Trophoblast cell (in vitro differentiated cells and primary cell): ENCODE measurements at regions not wholly inside any gene's neighbourhood (a gene's known extent, or its start where the extent isn't known, plus 50 kb on each side); places are given as distances from the start of the nearest gene placed in this dataset.

Source experiments
- DNase-seq, 2 donors: peaks; one replicate each; pipeline ENCODE4 v3.0.0-alpha.2; 2016
- H2AFZ ChIP-seq: 2 replicates; pipeline ENCODE4 v1.6.1; 2013; ENCODE audit warnings: low read length, moderate library complexity, mild to moderate bottlenecking; ENCODE audit not compliant: insufficient read depth, poor library complexity
- H2AK5ac ChIP-seq: 2 replicates; pipeline ENCODE4 v1.6.1; 2013; ENCODE audit warnings: mild to moderate bottlenecking, low read length
- H2BK120ac ChIP-seq: 2 replicates; pipeline ENCODE4 v1.6.1; 2013; ENCODE audit warnings: low read length, mild to moderate bottlenecking, moderate library complexity; ENCODE audit not compliant: insufficient read depth, poor library complexity
- H2BK12ac ChIP-seq: 2 replicates; pipeline ENCODE4 v1.6.1; 2013; ENCODE audit warnings: mild to moderate bottlenecking, low read length, moderate library complexity
- H2BK5ac ChIP-seq: 2 replicates; pipeline ENCODE4 v1.6.1; 2013; ENCODE audit warnings: low read length, low read depth, moderate library complexity, mild to moderate bottlenecking; ENCODE audit not compliant: poor library complexity
- H3K14ac ChIP-seq: 2 replicates; pipeline ENCODE4 v1.6.1; 2013; ENCODE audit warnings: mild to moderate bottlenecking, low read length
- H3K18ac ChIP-seq: 2 replicates; pipeline ENCODE4 v1.6.1; 2013; ENCODE audit warnings: mild to moderate bottlenecking, low read length
- H3K23ac ChIP-seq: 2 replicates; pipeline ENCODE4 v1.6.1; 2013; ENCODE audit warnings: low read length
- H3K27ac ChIP-seq: 2 replicates; pipeline ENCODE4 v1.5.1; 2013; ENCODE audit warnings: low read depth, mild to moderate bottlenecking, inconsistent platforms, low read length, moderate library complexity
- H3K27me3 ChIP-seq: 2 replicates; pipeline ENCODE4 v1.6.1; 2013; ENCODE audit warnings: inconsistent platforms, mild to moderate bottlenecking, low read length, moderate library complexity; ENCODE audit not compliant: insufficient read depth
- H3K36me3 ChIP-seq, 2 experiments: 1 replicate in 1 of 2; 2 replicates in 1 of 2; pipeline ENCODE4 v1.6.1; 2013; ENCODE audit warnings: low read length in 2 of 2, mild to moderate bottlenecking in 2 of 2, moderate library complexity in 1 of 2; ENCODE audit not compliant: insufficient read depth in 2 of 2, control insufficient read depth in 1 of 2
- H3K4ac ChIP-seq: 2 replicates; pipeline ENCODE4 v1.6.1; 2013; ENCODE audit warnings: low read depth, mild to moderate bottlenecking, low read length, moderate library complexity
- H3K4me1 ChIP-seq, 2 experiments: 1 replicate in 1 of 2; 2 replicates in 1 of 2; pipeline ENCODE4 v1.6.1; 2013; ENCODE audit warnings: low read length in 2 of 2, mild to moderate bottlenecking in 2 of 2, moderate library complexity in 1 of 2; ENCODE audit not compliant: insufficient read depth in 2 of 2, control insufficient read depth in 1 of 2
- H3K4me2 ChIP-seq: 2 replicates; pipeline ENCODE4 v1.6.1; 2013; ENCODE audit warnings: inconsistent platforms, mild to moderate bottlenecking, low read length, moderate library complexity
- H3K4me3 ChIP-seq: 2 replicates; pipeline ENCODE4 v1.5.1; 2013; ENCODE audit warnings: mild to moderate bottlenecking, low read depth, low read length, inconsistent platforms
- H3K79me1 ChIP-seq: one replicate; pipeline ENCODE4 v1.6.1; 2013; ENCODE audit warnings: low read length
- H3K79me2 ChIP-seq: 2 replicates; pipeline ENCODE4 v1.6.1; 2013; ENCODE audit warnings: low read length, mild to moderate bottlenecking; ENCODE audit not compliant: control insufficient read depth, insufficient read depth, poor library complexity
- H3K9ac ChIP-seq: 2 replicates; pipeline ENCODE4 v1.6.1; 2013; ENCODE audit warnings: mild to moderate bottlenecking, low read length
- H3K9me3 ChIP-seq: 2 replicates; pipeline ENCODE4 v1.6.1; 2013; ENCODE audit warnings: low read depth, mild to moderate bottlenecking, control low read depth, inconsistent platforms, low read length; ENCODE audit not compliant: insufficient read depth
- H4K12ac ChIP-seq: 2 replicates; pipeline ENCODE4 v1.6.1; 2013; ENCODE audit warnings: low read depth, mild to moderate bottlenecking, low read length, moderate library complexity
- H4K8ac ChIP-seq: 2 replicates; pipeline ENCODE4 v1.6.1; 2013; ENCODE audit warnings: low read depth, mild to moderate bottlenecking, low read length, moderate library complexity
- H4K91ac ChIP-seq: one replicate; pipeline ENCODE4 v1.6.1; 2013; ENCODE audit warnings: low read depth, mild to moderate bottlenecking, low read length, moderate library complexity
- WGBS: extraction: QIAGEN DNeasy Blood & Tissue Kit; methylation state at CpG from one replicate; pipeline ENCODE4 v1.1.7; 2013; ENCODE audit warnings: missing lambda C conversion rate; ENCODE audit not compliant: insufficient read length, insufficient coverage; ENCODE audit errors: extremely low coverage; 5-methylcytosine and 5-hydroxymethylcytosine counted together

DNA sequence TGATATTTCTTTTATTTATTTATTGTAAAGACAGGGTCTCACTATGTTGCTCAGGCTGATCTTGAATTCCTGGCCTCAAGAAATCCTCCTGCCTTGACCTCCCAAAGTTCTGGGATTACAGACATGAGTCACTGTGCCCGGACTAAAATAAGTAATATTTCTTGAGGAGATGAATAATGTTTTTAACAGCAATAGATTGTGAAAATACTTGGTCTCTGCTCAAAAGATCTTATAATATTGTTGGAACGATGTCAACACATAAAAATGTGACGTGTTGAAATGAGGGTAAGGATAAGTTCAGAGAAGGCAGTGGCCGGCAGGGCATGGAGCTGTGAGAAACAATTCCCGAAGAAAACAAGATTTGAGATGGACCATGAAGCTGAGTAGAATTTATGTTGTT lies 178.7 kb downstream of the GJA1 start:
- no peaks in the 10 kb centered on the region for H3K27me3 ChIP-seq
- no peak overlapping the region for H2BK5ac ChIP-seq
- no peak overlapping the region for H3K9ac ChIP-seq
- no peak overlapping the region for H3K4ac ChIP-seq
- no peaks in the 10 kb centered on the region for H3K4me1 ChIP-seq
- no peak overlapping the region for H3K14ac ChIP-seq
- H3K9me3 ChIP-seq: no peaks in the 10 kb centered on the region
- no peak overlapping the region for H3K4me3 ChIP-seq
- no peaks in the 10 kb centered on the region for H3K79me1 ChIP-seq
- H3K79me2 ChIP-seq: no peaks in the 10 kb centered on the region
- H3K4me2 ChIP-seq: no peak overlapping the region
- H4K91ac ChIP-seq: no peak overlapping the region
- DNase-seq: peak in 1 of 2 donors; percentile 70
- H2BK120ac ChIP-seq: no peak overlapping the region
- H2BK12ac ChIP-seq: no peak overlapping the region
- WGBS: no CpG with 5 or more reads among the region's 5 CpGs
- no peak overlapping the region for H4K8ac ChIP-seq
- no peak overlapping the region for H3K27ac ChIP-seq
- H3K36me3 ChIP-seq: no peaks in the 10 kb centered on the region
- no peak overlapping the region for H2AK5ac ChIP-seq
- H3K23ac ChIP-seq: no peak overlapping the region
- no peak overlapping the region for H2AFZ ChIP-seq
- no peak overlapping the region for H4K12ac ChIP-seq
- no peak overlapping the region for H3K18ac ChIP-seq

- no CpG with 5 or more reads among the region's 3 CpGs for WGBS
- no peak overlapping the region for H3K4ac ChIP-seq
- no peak overlapping the region for H2AK5ac ChIP-seq
- H3K9me3 ChIP-seq: no peaks in the 10 kb centered on the region
- H2BK5ac ChIP-seq: no peak overlapping the region
- H3K23ac ChIP-seq: no peak overlapping the region
- H3K27me3 ChIP-seq: no peaks in the 10 kb centered on the region
- H3K36me3 ChIP-seq: no peaks in the 10 kb centered on the region
- no peak overlapping the region for H2AFZ ChIP-seq
- H3K79me1 ChIP-seq: no peaks in the 10 kb centered on the region
- H2BK120ac ChIP-seq: no peak overlapping the region
- no peak overlapping the region for H2BK12ac ChIP-seq
- no peaks in the 10 kb centered on the region for H3K4me1 ChIP-seq
- H4K91ac ChIP-seq: no peak overlapping the region
- no peak overlapping the region for H3K18ac ChIP-seq
- no peak overlapping the region for H4K8ac ChIP-seq
- no peak overlapping the region for H3K4me3 ChIP-seq
- H3K4me2 ChIP-seq: no peak overlapping the region
- no peaks in the 10 kb centered on the region for H3K79me2 ChIP-seq
- no peak overlapping the region for H4K12ac ChIP-seq
- DNase-seq: peak in 1 of 2 donors; percentile 50
- H3K9ac ChIP-seq: no peak overlapping the region
- H3K14ac ChIP-seq: no peak overlapping the region
- H3K27ac ChIP-seq: no peak overlapping the region
Measured at GRCh38 chr6:121615493-121615892, 180.0 kb downstream of the GJA1 start.

DNA sequence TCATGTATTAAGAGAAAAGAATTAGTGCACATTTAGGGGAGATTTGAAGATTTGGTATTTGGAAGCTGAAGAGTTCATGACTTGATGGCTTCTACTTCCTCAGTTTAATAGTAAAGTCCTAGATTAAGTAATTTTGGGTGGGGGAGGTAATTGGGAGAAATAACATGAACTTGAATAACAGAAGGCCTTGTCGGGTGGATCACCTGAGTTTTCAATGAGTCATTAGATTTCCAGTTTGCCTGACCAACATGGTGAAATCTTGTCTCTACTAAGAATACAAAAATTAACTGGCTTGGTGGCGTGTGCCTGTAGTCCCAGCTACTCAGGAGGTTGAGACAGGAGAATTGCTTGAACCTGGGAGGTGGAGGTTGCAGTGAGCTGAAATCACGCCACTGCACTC lies 181.0 kb downstream of the GJA1 start:
- Histone ChIP-seq H2BK120ac (no peak overlapping the region), H3K23ac (no peak overlapping the region), H3K18ac (no peak overlapping the region), H3K4me1 (no peaks in the 10 kb centered on the region), H2AK5ac (no peak overlapping the region), H3K27me3 (no peaks in the 10 kb centered on the region), H2BK12ac (no peak overlapping the region), H3K9ac (no peak overlapping the region), H3K9me3 (no peaks in the 10 kb centered on the region), H3K14ac (no peak overlapping the region), H3K4me3 (no peak overlapping the region), H3K79me2 (no peaks in the 10 kb centered on the region), H3K79me1 (no peaks in the 10 kb centered on the region), H3K27ac (no peak overlapping the region), H4K91ac (no peak overlapping the region), H3K4me2 (no peak overlapping the region), H4K8ac (no peak overlapping the region), H3K4ac (no peak overlapping the region), H3K36me3 (no peaks in the 10 kb centered on the region), H2BK5ac (no peak overlapping the region), H4K12ac (no peak overlapping the region), H2AFZ (no peak overlapping the region)
- no CpG with 5 or more reads among the region's 3 CpGs for WGBS
- DNase-seq: no peak

DNA sequence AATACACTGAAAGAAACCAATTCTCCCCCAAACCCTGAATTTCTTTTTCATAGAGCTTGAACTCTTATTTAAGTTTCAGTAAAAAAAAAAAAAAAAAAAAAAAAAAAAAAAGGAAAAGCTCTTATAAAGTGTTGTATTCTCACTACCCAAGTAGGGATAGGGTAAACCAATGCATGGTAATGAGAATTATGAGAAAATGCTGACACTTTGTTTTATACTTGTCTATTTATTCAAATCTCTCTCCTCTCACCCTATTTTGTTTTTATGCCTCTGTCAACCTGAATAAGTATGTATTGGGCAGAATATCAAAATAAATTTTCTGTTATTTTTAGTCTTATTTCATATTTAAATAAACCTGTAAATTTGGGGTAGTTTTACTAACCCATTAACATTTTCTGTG lies 181.9 kb downstream of the GJA1 start:
- Histone ChIP-seq H3K79me2 (no peaks in the 10 kb centered on the region), H2BK12ac (no peak overlapping the region), H3K14ac (no peak overlapping the region), H3K4me2 (no peak overlapping the region), H3K9me3 (no peaks in the 10 kb centered on the region), H2AK5ac (no peak overlapping the region), H3K9ac (no peak overlapping the region), H4K12ac (no peak overlapping the region), H3K27ac (no peak overlapping the region), H4K8ac (no peak overlapping the region), H2BK5ac (no peak overlapping the region), H4K91ac (no peak overlapping the region), H3K4ac (no peak overlapping the region), H3K23ac (no peak overlapping the region), H3K79me1 (no peaks in the 10 kb centered on the region), H2AFZ (no peak overlapping the region), H3K4me1 (no peaks in the 10 kb centered on the region), H2BK120ac (no peak overlapping the region), H3K4me3 (no peak overlapping the region), H3K27me3 (no peaks in the 10 kb centered on the region), H3K18ac (no peak overlapping the region), H3K36me3 (no peaks in the 10 kb centered on the region)
- no peak for DNase-seq

DNA sequence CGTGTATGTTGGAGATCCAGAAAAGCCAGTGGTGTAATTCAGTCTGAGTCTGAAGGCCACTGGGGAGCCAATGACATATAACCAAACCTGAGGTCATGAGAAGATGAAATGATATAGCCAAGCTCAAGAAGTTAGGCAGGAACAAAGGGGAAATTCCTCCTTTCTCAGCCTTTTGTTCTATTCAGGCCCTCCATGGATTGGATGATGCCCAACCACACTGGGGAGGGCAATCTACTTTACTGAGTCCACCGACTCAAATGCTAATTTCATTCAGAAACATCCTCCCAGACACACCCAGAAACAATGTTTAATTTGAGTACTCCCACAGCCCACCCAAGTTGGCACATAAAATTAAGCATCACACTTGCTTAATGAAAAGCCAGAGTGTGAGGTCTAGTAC lies 183.6 kb downstream of the GJA1 start:
- Histone ChIP-seq H3K79me1 (no peaks in the 10 kb centered on the region), H4K8ac (no peak overlapping the region)
- WGBS: no CpG with 5 or more reads among the region's 2 CpGs

More for the DNA sequence above, 183.6 kb downstream of the GJA1 start:
- Histone ChIP-seq H3K36me3 (no peaks in the 10 kb centered on the region), H3K27me3 (no peaks in the 10 kb centered on the region), H2AK5ac (no peak overlapping the region), H4K91ac (no peak overlapping the region), H4K12ac (no peak overlapping the region), H3K79me2 (no peaks in the 10 kb centered on the region), H3K14ac (no peak overlapping the region), H3K4me1 (no peaks in the 10 kb centered on the region), H2AFZ (no peak overlapping the region), H3K4me3 (no peak overlapping the region), H3K4me2 (no peak overlapping the region), H3K27ac (no peak overlapping the region), H2BK5ac (no peak overlapping the region), H3K23ac (no peak overlapping the region), H3K4ac (no peak overlapping the region), H3K9me3 (no peaks in the 10 kb centered on the region), H2BK12ac (no peak overlapping the region), H3K9ac (no peak overlapping the region), H2BK120ac (no peak overlapping the region), H3K18ac (no peak overlapping the region)
- DNase-seq: no peak
